ENCODE measurements at regions not wholly inside any gene's neighbourhood (a gene's known extent, or its start where the extent isn't known, plus 50 kb on each side); places are given as distances from the start of the nearest gene placed in this dataset.
"Not testable (repeated sequence)": the region's sequence is repeated elsewhere in the genome, so short reads cannot be mapped to it uniquely, and the experiment has no call there.

GRCh38 chr2:179344280-179344964 lies 79.8 kb upstream of the SESTD1 start:
- no peaks in the 10 kb centered on the region for H3K36me3 Mint-ChIP-seq
- no peaks in the 10 kb centered on the region for H3K4me1 Mint-ChIP-seq
- H3K9me3 Mint-ChIP-seq (ENCODE audit: low read depth) = no peaks in the 10 kb centered on the region
- no peak for DNase-seq
- H3K4me3 Mint-ChIP-seq = no peak overlapping the region
- no peaks in the 10 kb centered on the region for H3K27me3 Mint-ChIP-seq
- H3K27ac Mint-ChIP-seq = no peak overlapping the region
- CTCF ChIA-PET = no interaction called here
- no peak for ATAC-seq

- no peaks in the 10 kb centered on the region for H3K4me1 Mint-ChIP-seq
- H3K36me3 Mint-ChIP-seq = no peaks in the 10 kb centered on the region
- no peak overlapping the region for H3K4me3 Mint-ChIP-seq
- no peaks in the 10 kb centered on the region for H3K9me3 Mint-ChIP-seq (ENCODE audit: low read depth)
- DNase-seq (no peak), ATAC-seq (no peak)
- H3K27ac Mint-ChIP-seq = no peak overlapping the region
- CTCF ChIA-PET = no interaction called here
- no peaks in the 10 kb centered on the region for H3K27me3 Mint-ChIP-seq
Observed at GRCh38 chr2:179343945-179344279, 79.3 kb upstream of the SESTD1 start.

GRCh38 chr2:179341152-179341866 lies 76.7 kb upstream of the SESTD1 start:
- Mint-ChIP-seq H3K4me3 (no peak overlapping the region), H3K9me3 (ENCODE audit: low read depth) (no peaks in the 10 kb centered on the region), H3K27ac (no peak overlapping the region), H3K4me1 (no peaks in the 10 kb centered on the region), H3K36me3 (no peaks in the 10 kb centered on the region), H3K27me3 (no peaks in the 10 kb centered on the region)
- DNase-seq (no peak), ATAC-seq (no peak)
- CTCF ChIA-PET = no interaction called here

GRCh38 chr2:179340678-179341077 lies 76.0 kb upstream of the SESTD1 start:
- Mint-ChIP-seq H3K9me3 (ENCODE audit: low read depth) (no peaks in the 10 kb centered on the region), H3K27ac (no peak overlapping the region), H3K4me1 (no peaks in the 10 kb centered on the region), H3K36me3 (no peaks in the 10 kb centered on the region), H3K4me3 (no peak overlapping the region), H3K27me3 (no peaks in the 10 kb centered on the region)
- ATAC-seq (no peak), DNase-seq (no peak)
- CTCF ChIA-PET = no interaction called here

GRCh38 chr2:179338681-179339080 lies 74.0 kb upstream of the SESTD1 start:
- Mint-ChIP-seq H3K4me3 (no peak overlapping the region), H3K9me3 (ENCODE audit: low read depth) (no peaks in the 10 kb centered on the region), H3K27ac (no peak overlapping the region), H3K27me3 (no peaks in the 10 kb centered on the region), H3K36me3 (no peaks in the 10 kb centered on the region), H3K4me1 (no peaks in the 10 kb centered on the region)
- ATAC-seq = no peak
- CTCF ChIA-PET = no interaction called here
- DNase-seq = no peak

GRCh38 chr2:179336782-179337534 lies 72.3 kb upstream of the SESTD1 start:
- CTCF ChIA-PET = interaction anchor here (1.5 kb wide), 1 partner anchor 9 kb away, joined by 4 read pairs; no protein-coding TSS in a partner anchor

GRCh38 chr2:179335732-179336131 lies 71.1 kb upstream of the SESTD1 start:
- CTCF ChIA-PET = no interaction called here
- Mint-ChIP-seq H3K36me3 (no peaks in the 10 kb centered on the region), H3K9me3 (ENCODE audit: low read depth) (no peaks in the 10 kb centered on the region), H3K4me1 (no peaks in the 10 kb centered on the region), H3K4me3 (no peak overlapping the region), H3K27me3 (no peaks in the 10 kb centered on the region), H3K27ac (no peak overlapping the region)
- ATAC-seq = no peak
- no peak for DNase-seq

More at GRCh38 chr2:179336782-179337534, 72.3 kb upstream of the SESTD1 start:
- no peaks in the 10 kb centered on the region for H3K36me3 Mint-ChIP-seq
- no peaks in the 10 kb centered on the region for H3K4me1 Mint-ChIP-seq
- DNase-seq (no peak), ATAC-seq (no peak)
- H3K9me3 Mint-ChIP-seq (ENCODE audit: low read depth) = no peaks in the 10 kb centered on the region
- no peak overlapping the region for H3K4me3 Mint-ChIP-seq
- no peaks in the 10 kb centered on the region for H3K27me3 Mint-ChIP-seq
- no peak overlapping the region for H3K27ac Mint-ChIP-seq

GRCh38 chr2:179332903-179333302 lies 68.3 kb upstream of the SESTD1 start:
- no peaks in the 10 kb centered on the region for H3K36me3 Mint-ChIP-seq
- ATAC-seq (no peak), DNase-seq (no peak)
- no peaks in the 10 kb centered on the region for H3K4me1 Mint-ChIP-seq
- H3K27me3 Mint-ChIP-seq = no peaks in the 10 kb centered on the region
- no peaks in the 10 kb centered on the region for H3K9me3 Mint-ChIP-seq (ENCODE audit: low read depth)
- no peak overlapping the region for H3K27ac Mint-ChIP-seq
- CTCF ChIA-PET = no interaction called here
- H3K4me3 Mint-ChIP-seq = no peak overlapping the region

GRCh38 chr2:179331061-179331460 lies 66.4 kb upstream of the SESTD1 start:
- Mint-ChIP-seq H3K27me3 (peaks cover 5% of the 10 kb centered on the region), H3K27ac (no peak overlapping the region), H3K4me3 (no peak overlapping the region), H3K36me3 (no peaks in the 10 kb centered on the region), H3K4me1 (no peaks in the 10 kb centered on the region), H3K9me3 (ENCODE audit: low read depth) (no peaks in the 10 kb centered on the region)
- no peak for DNase-seq
- CTCF ChIA-PET = no interaction called here
- no peak for ATAC-seq

GRCh38 chr2:179322289-179322688 lies 57.7 kb upstream of the SESTD1 start:
- Mint-ChIP-seq H3K4me3 (no peak overlapping the region), H3K4me1 (no peaks in the 10 kb centered on the region), H3K9me3 (ENCODE audit: low read depth) (no peaks in the 10 kb centered on the region), H3K27ac (no peak overlapping the region), H3K36me3 (no peaks in the 10 kb centered on the region), H3K27me3 (peaks cover under 1% of the 10 kb centered on the region)
- CTCF ChIA-PET = no interaction called here
- no peak for ATAC-seq
- DNase-seq = no peak

- H3K27me3 Mint-ChIP-seq; ATAC-seq; H3K4me3 Mint-ChIP-seq; CTCF ChIA-PET; H3K27ac Mint-ChIP-seq; H3K36me3 Mint-ChIP-seq; DNase-seq; H3K9me3 Mint-ChIP-seq (ENCODE audit: low read depth); H3K4me1 Mint-ChIP-seq: not testable (repeated sequence)
Observed at GRCh38 chr2:179321034-179321433, 56.4 kb upstream of the SESTD1 start.

GRCh38 chr2:179314729-179315128 lies 50.1 kb upstream of the SESTD1 start:
- H3K4me1 Mint-ChIP-seq; H3K27me3 Mint-ChIP-seq; ATAC-seq; H3K27ac Mint-ChIP-seq; H3K9me3 Mint-ChIP-seq (ENCODE audit: low read depth); H3K36me3 Mint-ChIP-seq; DNase-seq; CTCF ChIA-PET; H3K4me3 Mint-ChIP-seq: not testable (repeated sequence)
